ENCODE measurements at regions not wholly inside any gene's neighbourhood (a gene's known extent, or its start where the extent isn't known, plus 50 kb on each side); places are given as distances from the start of the nearest gene placed in this dataset.

DNA sequence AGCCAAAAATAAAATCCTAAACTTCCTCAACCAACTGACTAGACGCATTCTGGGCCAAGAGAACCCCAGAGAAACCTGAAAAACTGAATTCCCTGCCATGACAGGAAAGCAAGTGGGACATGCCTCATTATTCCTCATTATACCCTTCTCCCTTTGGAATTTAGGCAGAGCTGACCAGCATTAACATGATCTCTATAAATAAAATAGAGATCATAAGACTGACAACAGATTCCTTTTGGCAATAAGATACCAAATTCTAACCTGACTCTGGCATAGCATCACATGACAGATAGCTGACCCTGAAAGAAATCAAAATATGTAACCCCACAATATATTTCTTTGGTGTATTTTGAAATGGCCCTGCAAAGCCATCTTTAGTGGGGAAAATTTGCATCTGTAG is 277.8 kb upstream of the SLC14A2 start:
- DNase-seq (ENCODE audit: low spot score), result no peak
- in situ Hi-C loops (cut with MboI; ENCODE audit: low pct_unique_long_range_greater_than_20kb, low sequenced_read_pairs, unreplicated experiment), result no loop called here
- TF ChIP-seq, protein P1, sequence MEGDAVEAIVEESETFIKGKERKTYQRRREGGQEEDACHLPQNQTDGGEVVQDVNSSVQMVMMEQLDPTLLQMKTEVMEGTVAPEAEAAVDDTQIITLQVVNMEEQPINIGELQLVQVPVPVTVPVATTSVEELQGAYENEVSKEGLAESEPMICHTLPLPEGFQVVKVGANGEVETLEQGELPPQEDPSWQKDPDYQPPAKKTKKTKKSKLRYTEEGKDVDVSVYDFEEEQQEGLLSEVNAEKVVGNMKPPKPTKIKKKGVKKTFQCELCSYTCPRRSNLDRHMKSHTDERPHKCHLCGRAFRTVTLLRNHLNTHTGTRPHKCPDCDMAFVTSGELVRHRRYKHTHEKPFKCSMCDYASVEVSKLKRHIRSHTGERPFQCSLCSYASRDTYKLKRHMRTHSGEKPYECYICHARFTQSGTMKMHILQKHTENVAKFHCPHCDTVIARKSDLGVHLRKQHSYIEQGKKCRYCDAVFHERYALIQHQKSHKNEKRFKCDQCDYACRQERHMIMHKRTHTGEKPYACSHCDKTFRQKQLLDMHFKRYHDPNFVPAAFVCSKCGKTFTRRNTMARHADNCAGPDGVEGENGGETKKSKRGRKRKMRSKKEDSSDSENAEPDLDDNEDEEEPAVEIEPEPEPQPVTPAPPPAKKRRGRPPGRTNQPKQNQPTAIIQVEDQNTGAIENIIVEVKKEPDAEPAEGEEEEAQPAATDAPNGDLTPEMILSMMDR (IDR thresholded peaks at IDR 0.05; ENCODE audit: extremely low read depth, insufficient read depth, missing control alignments), result no peak

DNA sequence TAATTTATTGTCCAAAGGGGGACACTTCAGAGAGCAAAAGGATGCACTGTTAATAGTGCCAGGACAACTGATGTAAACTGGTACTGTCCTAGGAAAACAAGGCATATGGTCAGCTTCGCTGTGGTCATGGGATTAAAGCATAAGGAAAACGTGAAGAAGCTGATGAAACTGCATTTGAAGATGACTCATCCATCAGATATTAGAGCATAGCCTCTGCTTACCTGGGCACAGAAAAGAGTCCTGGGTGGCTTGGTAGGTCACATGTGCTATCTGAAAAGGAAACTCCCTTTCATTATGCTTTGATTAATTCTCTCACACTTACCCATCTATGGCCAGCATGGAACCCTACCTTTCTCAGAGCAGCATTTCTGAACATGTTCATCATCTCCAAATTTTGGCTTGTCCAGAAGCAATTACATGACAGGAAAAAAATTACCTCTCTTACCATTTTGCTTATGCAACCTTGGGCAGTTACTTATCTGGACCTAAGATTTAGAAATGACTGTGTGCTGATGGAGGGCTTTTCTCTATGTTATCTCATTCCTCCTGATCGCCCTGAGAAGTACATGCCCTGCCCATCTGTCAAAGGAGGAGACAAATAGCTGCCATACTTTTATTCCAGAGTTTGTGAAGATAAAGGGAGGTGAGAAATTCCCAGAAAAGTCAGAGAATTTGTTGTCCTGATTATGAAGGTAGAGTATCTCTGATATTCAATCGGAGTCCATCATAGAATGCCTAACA is 275.3 kb upstream of the SLC14A2 start:
- TF ChIP-seq, protein P1 (IDR thresholded peaks at IDR 0.05; ENCODE audit: extremely low read depth, insufficient read depth, missing control alignments), result no peak
- DNase-seq (ENCODE audit: low spot score), result no peak
- in situ Hi-C loops (cut with MboI; ENCODE audit: low pct_unique_long_range_greater_than_20kb, low sequenced_read_pairs, unreplicated experiment), result no loop called here

DNA sequence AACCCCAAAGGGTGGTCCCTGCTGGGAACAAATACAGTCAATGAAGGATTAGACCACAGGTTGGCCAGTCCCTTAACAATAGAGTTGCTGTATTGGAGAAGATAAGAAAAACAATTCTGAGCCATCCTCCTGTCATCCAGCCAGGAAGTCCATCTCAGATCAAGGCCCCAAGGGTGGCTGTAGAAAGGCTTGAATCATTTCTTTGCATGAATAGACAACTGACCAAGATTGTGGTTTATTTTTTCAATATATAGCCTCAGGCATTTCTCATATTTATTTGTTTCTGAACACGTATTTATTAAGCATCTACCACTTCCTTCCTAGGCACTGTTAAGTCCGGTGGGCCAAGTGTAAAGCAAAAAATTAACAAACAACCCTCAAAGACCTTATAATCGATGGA is 274.4 kb upstream of the SLC14A2 start:
- in situ Hi-C loops (cut with MboI; ENCODE audit: low pct_unique_long_range_greater_than_20kb, low sequenced_read_pairs, unreplicated experiment), result no loop called here
- DNase-seq (ENCODE audit: low spot score), result no peak
- TF ChIP-seq, protein P1 (IDR thresholded peaks at IDR 0.05; ENCODE audit: extremely low read depth, insufficient read depth, missing control alignments), result no peak

DNA sequence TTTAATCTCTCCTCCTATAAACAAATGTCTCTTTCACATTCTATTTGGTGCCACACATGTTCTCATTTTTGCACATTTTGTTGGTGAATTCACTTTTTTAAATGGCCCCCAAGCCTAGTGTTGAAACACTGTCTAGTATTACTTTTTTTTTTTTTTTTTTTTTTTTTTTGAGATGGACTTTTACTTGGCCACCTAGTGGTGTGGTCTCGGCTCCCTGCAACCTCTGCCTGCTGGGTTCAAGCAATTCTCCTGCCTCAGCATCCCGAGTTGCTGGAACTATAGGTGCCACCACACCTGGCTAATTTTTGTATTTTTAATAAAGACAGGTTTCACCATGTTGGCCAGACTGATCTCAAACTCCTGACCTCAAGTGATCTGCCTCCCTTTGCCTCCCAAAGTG is 273.8 kb upstream of the SLC14A2 start:
- in situ Hi-C loops (cut with MboI; ENCODE audit: low pct_unique_long_range_greater_than_20kb, low sequenced_read_pairs, unreplicated experiment), result no loop called here
- TF ChIP-seq, protein P1 (IDR thresholded peaks at IDR 0.05; ENCODE audit: extremely low read depth, insufficient read depth, missing control alignments), result no peak
- DNase-seq (ENCODE audit: low spot score), result no peak

DNA sequence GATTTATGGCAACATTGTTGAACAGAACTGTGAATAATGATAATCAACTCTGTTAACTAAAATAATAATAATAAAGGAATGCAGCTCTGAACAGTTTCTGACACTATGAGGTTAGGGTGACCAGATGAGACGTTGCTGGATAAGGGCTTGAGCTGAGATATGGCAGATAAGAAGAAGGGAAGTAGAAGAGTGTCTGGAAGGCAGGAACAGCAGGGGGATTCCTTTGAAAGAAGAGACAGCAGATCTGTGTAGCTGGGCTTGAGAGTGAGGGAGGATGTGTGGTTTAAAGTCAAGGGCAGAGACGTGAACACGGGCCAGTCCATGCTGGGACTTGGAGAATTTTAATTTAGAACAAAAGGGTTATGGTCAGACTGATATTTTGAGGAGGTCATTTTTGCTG is 273.1 kb upstream of the SLC14A2 start:
- TF ChIP-seq, protein P1 (IDR thresholded peaks at IDR 0.05; ENCODE audit: extremely low read depth, insufficient read depth, missing control alignments), result no peak
- in situ Hi-C loops (cut with MboI; ENCODE audit: low pct_unique_long_range_greater_than_20kb, low sequenced_read_pairs, unreplicated experiment), result no loop called here
- no peak for DNase-seq (ENCODE audit: low spot score)

DNA sequence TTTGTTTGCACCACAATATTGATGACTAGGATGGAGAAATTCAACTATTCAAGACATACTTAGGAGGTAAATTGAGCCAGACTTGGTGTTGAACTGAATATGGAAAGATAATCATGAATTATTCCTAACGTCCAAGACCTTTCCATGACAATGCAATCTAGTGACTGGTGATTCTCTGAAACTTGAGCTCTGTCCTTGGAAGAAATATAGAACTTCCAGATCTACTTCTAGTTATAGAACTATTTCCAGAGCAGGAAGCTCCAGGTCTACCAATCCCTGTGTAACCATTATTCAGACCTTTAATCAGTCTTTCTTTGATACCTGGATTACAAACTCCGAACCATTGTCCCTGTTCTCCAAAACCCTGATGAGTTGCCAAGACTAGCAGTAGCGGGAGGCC is 272.6 kb upstream of the SLC14A2 start:
- DNase-seq (ENCODE audit: low spot score), result no peak
- TF ChIP-seq, protein P1 (IDR thresholded peaks at IDR 0.05; ENCODE audit: extremely low read depth, insufficient read depth, missing control alignments), result no peak
- in situ Hi-C loops (cut with MboI; ENCODE audit: low pct_unique_long_range_greater_than_20kb, low sequenced_read_pairs, unreplicated experiment), result no loop called here

Measured in GM13977 (cell line).